Tibial nerve (tissue), 4 donors: ENCODE measurements at regions not wholly inside any gene's neighbourhood (a gene's known extent, or its start where the extent isn't known, plus 50 kb on each side); places are given as distances from the start of the nearest gene placed in this dataset.
A peak's percentile ranks its signal among the peaks of the same experiment; 100 is the strongest.

Experiments
- DNase-seq, 2 donors: peaks; one replicate each; pipeline ENCODE4 v3.0.0-alpha.2; 2019; ENCODE audit warnings: low spot score in 2 of 2
- H3K27ac ChIP-seq, 4 donors: fragments of 200-600 bp; sonication (generic) in 3 of 4; one replicate each; pipeline ENCODE4 v1.5.1; 2017 to 2019; ENCODE audit warnings: mild to moderate bottlenecking in 1 of 4
- H3K27me3 ChIP-seq, 2 donors: fragments of 200-600 bp; sonication (generic) in 1 of 2; one replicate each; pipeline versions ENCODE4 v1.5.1 to v1.6.0; 2017 to 2019
- H3K36me3 ChIP-seq, 3 donors: fragments of 200-600 bp; sonication (generic); one replicate each; pipeline ENCODE4 v1.5.1; 2018 to 2019
- H3K4me1 ChIP-seq, 4 donors: fragments of 200-600 bp; sonication (generic) in 3 of 4; one replicate each; pipeline ENCODE4 v1.5.1; 2017 to 2019
- H3K4me3 ChIP-seq, 4 donors: fragments of 200-600 bp; sonication (generic) in 3 of 4; one replicate each; pipeline ENCODE4 v1.5.1; 2017 to 2019; ENCODE audit warnings: mild to moderate bottlenecking in 1 of 4, moderate library complexity in 1 of 4
- H3K9me3 ChIP-seq, 4 donors: fragments of 200-600 bp; sonication (generic) in 3 of 4; one replicate each; pipeline ENCODE4 v1.5.1; 2017 to 2019
- EP300 ChIP-seq, 2 donors: sonication (generic); formaldehyde crosslinking; IDR thresholded peaks; one replicate each; pipeline ENCODE4 v1.6.1; 2017; ENCODE audit warnings: antibody characterized with exemption in 2 of 2, mild to moderate bottlenecking in 1 of 2
- POLR2A ChIP-seq, 2 donors: fragments of 450-650 bp; IDR thresholded peaks; one replicate each; pipeline ENCODE4 v1.6.1; 2017; ENCODE audit warnings: antibody characterized with exemption in 2 of 2, mild to moderate bottlenecking in 2 of 2, moderate library complexity in 2 of 2
- WGBS, 2 donors: methylation state at CpG; one replicate each; pipeline ENCODE4 v1.1.5; 2018; 5-methylcytosine and 5-hydroxymethylcytosine counted together
- TF ChIP-seq, protein P1 (sequence below), 5 experiments: fragments of 200-600 bp in 3 of 5; fragments of 450-650 bp in 2 of 5; sonication (generic) in 3 of 5; IDR thresholded peaks; one replicate each; pipeline ENCODE4 v1.5.1; 2016 to 2019; ENCODE audit warnings: antibody characterized with exemption in 5 of 5, mild to moderate bottlenecking in 3 of 5, moderate library complexity in 2 of 5

DNA sequence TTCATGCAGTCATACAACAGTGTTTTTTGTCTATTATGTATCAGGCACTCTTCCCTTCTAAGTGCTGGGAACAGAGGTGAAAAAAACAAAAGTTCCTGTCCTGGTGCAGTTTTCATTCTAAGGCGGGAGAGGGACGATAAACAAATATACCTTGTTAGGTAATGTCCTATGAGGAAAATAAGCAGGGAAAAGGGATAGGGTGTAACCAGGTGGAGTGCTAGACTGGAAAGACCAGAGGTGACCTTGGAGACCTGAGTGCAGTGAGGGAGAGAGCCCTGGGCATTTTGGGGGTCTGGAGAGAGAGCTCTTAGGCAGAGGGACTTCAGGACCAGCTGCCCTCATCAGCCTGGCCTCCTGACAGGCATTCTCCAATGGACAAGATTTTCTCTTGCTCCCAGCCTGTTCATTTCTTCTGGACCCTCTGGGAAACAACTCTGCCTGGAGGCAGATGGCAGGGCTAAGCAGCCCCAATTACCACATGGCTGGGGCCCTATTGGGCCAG, 97.2 kb upstream of the TJP1 start:
- Histone ChIP-seq H3K27ac (no peak overlapping the region), H3K27me3 (no peaks in the 10 kb centered on the region), H3K4me1 (peaks cover 0 to 11% (median 0%) of the 10 kb centered on the region in 4 donors), H3K4me3 (no peak overlapping the region), H3K9me3 (no peaks in the 10 kb centered on the region), H3K36me3 (no peaks in the 10 kb centered on the region)
- WGBS, 2 donors: 88 to 94% methylated on average over 2 of the region's 2 CpGs
- TF ChIP-seq EP300 (IDR thresholded peaks at IDR 0.05) (no peak), POLR2A (IDR thresholded peaks at IDR 0.05) (no peak)
- TF ChIP-seq, protein P1, sequence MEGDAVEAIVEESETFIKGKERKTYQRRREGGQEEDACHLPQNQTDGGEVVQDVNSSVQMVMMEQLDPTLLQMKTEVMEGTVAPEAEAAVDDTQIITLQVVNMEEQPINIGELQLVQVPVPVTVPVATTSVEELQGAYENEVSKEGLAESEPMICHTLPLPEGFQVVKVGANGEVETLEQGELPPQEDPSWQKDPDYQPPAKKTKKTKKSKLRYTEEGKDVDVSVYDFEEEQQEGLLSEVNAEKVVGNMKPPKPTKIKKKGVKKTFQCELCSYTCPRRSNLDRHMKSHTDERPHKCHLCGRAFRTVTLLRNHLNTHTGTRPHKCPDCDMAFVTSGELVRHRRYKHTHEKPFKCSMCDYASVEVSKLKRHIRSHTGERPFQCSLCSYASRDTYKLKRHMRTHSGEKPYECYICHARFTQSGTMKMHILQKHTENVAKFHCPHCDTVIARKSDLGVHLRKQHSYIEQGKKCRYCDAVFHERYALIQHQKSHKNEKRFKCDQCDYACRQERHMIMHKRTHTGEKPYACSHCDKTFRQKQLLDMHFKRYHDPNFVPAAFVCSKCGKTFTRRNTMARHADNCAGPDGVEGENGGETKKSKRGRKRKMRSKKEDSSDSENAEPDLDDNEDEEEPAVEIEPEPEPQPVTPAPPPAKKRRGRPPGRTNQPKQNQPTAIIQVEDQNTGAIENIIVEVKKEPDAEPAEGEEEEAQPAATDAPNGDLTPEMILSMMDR (IDR thresholded peaks at IDR 0.05): no peak
- DNase-seq: no peak

DNA sequence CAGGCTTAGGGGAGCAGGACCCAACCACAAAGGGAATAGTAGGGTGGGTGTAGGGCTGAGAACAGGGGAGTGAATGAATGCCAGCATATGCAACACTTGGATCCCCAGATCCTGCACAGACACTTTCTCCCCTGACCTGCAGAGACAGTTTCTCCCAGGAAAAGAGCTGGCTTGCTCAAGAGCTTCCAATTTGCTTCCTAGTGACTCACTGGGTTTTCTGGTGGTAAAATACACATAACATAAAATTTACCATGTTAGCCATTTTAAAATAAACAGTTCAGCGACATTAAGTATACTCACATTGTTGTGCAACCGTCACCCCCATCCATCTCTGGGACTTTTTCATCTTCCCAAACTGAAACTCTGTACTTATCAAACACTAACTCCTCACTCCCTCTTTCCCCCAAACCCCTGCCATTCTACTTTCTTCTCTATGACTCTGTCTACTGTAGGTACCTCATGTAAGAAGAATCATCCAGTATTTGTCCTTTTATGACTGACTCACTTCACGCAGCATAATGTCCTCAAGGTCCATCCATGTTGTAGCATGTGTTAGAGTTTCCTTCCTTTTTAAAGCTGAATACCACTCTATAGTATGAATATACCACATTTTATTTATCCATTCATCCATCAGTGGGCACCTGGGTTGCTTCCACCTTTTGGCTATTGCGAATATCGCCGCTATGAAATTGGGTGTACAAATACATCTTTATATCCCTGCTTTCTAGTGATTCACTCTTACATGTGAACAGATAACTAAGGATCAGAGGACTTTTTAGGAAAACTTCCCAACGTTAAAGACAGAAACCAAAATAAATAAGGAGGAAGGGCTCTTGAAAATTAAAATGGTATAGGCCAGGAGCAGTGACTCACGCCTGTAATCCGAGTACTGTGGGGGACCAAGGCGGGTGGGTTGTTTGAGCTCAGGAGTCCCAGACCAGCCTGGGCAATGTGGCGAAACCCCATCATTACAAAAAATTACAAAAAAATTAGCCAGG, 95.6 kb upstream of the TJP1 start:
- no peaks in the 10 kb centered on the region for H3K36me3 ChIP-seq
- peaks cover 0 to 20% (median 0%) of the 10 kb centered on the region in 4 donors for H3K4me1 ChIP-seq
- no peak for DNase-seq
- no peaks in the 10 kb centered on the region for H3K9me3 ChIP-seq
- 83 to 89% methylated on average over 11 of the region's 11 CpGs for WGBS, 2 donors
- no peaks in the 10 kb centered on the region for H3K27me3 ChIP-seq
- no peak overlapping the region for H3K4me3 ChIP-seq
- TF ChIP-seq, protein P1 (IDR thresholded peaks at IDR 0.05): no peak
- TF ChIP-seq POLR2A (IDR thresholded peaks at IDR 0.05) (no peak), EP300 (IDR thresholded peaks at IDR 0.05) (no peak)
- H3K27ac ChIP-seq: no peak overlapping the region

DNA sequence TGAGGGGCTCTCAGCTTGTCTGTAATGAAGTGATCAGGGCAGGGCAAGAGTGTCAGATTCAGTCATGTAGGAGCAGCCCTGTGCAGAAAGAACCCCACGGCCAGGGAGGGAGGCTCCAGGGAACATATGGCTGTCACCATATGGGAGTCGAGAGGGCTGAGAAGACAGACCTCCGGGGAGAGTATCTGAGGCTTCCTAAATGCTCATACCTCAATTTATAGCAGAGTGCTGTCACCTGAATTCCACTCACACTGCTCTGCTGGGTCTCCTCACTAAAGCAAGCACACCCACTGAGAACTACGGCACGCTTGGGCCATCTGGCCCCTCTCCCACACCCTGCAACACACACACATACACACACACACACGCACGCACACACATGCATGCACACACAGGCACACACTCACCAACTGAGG, 92.3 kb upstream of the TJP1 start:
- DNase-seq: no peak
- Histone ChIP-seq H3K27me3 (no peaks in the 10 kb centered on the region), H3K4me3 (no peak overlapping the region), H3K9me3 (peaks cover 0 to 9% (median 0%) of the 10 kb centered on the region in 4 donors), H3K4me1 (peaks cover 0 to 25% (median 0%) of the 10 kb centered on the region in 4 donors), H3K36me3 (no peaks in the 10 kb centered on the region), H3K27ac (peak overlapping the region in 2 of 4 donors; percentile 7 to 74)
- TF ChIP-seq POLR2A (IDR thresholded peaks at IDR 0.05): no peak
- TF ChIP-seq, protein P1 (IDR thresholded peaks at IDR 0.05): no peak
- no peak for TF ChIP-seq EP300 (IDR thresholded peaks at IDR 0.05)
- WGBS, 2 donors: 41 to 51% methylated on average over 7 of the region's 7 CpGs

DNA sequence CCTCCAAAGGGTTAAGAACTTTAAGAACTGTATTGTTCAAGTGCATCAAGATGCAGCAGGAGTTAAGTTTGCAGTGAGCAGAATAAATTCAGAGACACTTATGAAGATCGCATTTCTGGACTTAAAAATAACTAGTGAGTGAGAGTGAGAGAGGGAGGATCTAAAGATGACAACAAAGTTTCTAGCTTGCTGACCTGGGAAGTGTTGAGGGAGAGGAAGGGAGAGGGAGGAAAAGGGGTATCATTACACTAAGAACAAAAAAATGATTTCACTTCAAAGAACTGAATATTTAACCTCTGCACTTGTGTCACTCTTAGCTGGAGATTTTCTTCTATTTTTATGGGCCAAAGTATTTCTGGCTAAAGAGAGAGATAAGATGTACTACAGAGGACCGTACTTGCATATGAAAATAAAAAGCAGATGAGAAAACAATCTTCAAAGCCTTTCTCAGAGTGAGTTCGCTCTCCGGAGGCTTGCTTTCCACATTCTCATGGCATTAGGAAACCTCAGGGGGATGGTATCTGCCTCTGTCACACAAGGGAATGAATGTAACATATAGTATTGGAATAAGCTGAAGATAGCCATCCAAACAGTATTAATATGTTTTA, 91.4 kb upstream of the TJP1 start:
- Histone ChIP-seq H3K4me1 (peaks cover 0 to 27% (median 0%) of the 10 kb centered on the region in 4 donors), H3K36me3 (no peaks in the 10 kb centered on the region), H3K27ac (peak overlapping the region in 2 of 4 donors; percentile 15 to 74), H3K9me3 (peaks cover 0 to 9% (median 0%) of the 10 kb centered on the region in 4 donors), H3K27me3 (no peaks in the 10 kb centered on the region), H3K4me3 (no peak overlapping the region)
- peak in 1 of 2 donors; percentile 22 for TF ChIP-seq EP300 (IDR thresholded peaks at IDR 0.05)
- TF ChIP-seq, protein P1 (IDR thresholded peaks at IDR 0.05): no peak
- TF ChIP-seq POLR2A (IDR thresholded peaks at IDR 0.05): no peak
- DNase-seq: no peak
- WGBS, 2 donors: 30 to 31% methylated on average over 4 of the region's 4 CpGs
